Medulla oblongata (tissue), 1 donor: ENCODE measurements at regions not wholly inside any gene's neighbourhood (a gene's known extent, or its start where the extent isn't known, plus 50 kb on each side); places are given as distances from the start of the nearest gene placed in this dataset.
A peak's percentile ranks its signal among the peaks of the same experiment; 100 is the strongest.
"Not testable (repeated sequence)": the region's sequence is repeated elsewhere in the genome, so short reads cannot be mapped to it uniquely, and the experiment has no call there.

Experiments used
- DNase-seq: peaks from one replicate; pipeline ENCODE4 v3.0.0-alpha.2; 2015; ENCODE audit errors: extremely low spot score

GRCh38 chr4:170202721-170203120, 113.0 kb upstream of the AADAT start:
- no peak for DNase-seq

- DNase-seq, result peak; percentile 9
Observed at GRCh38 chr4:170198747-170199146, 109.0 kb upstream of the AADAT start.

- DNase-seq, result not testable (repeated sequence)
Observed at GRCh38 chr4:170194794-170195193, 105.0 kb upstream of the AADAT start.

GRCh38 chr4:170193496-170193895, 103.7 kb upstream of the AADAT start:
- no peak for DNase-seq

GRCh38 chr4:170190265-170190664, 100.5 kb upstream of the AADAT start:
- no peak for DNase-seq

GRCh38 chr4:170170861-170171260, 81.1 kb upstream of the AADAT start:
- DNase-seq, result no peak

GRCh38 chr4:170169699-170170098, 79.9 kb upstream of the AADAT start:
- DNase-seq, result no peak

- no peak for DNase-seq
Observed at GRCh38 chr4:170167678-170168077, 77.9 kb upstream of the AADAT start.

GRCh38 chr4:170166193-170166592, 76.4 kb upstream of the AADAT start:
- not testable (repeated sequence) for DNase-seq

- no peak for DNase-seq
Observed at GRCh38 chr4:170162416-170162815, 72.7 kb upstream of the AADAT start.

GRCh38 chr4:170157670-170158069, 67.9 kb upstream of the AADAT start:
- no peak for DNase-seq

GRCh38 chr4:170145120-170145519, 55.4 kb upstream of the AADAT start:
- no peak for DNase-seq

- DNase-seq, result no peak
Observed at GRCh38 chr4:170139764-170140163, 50.0 kb upstream of the AADAT start.
